Keratinocyte (primary cell): ENCODE measurements at regions not wholly inside any gene's neighbourhood (a gene's known extent, or its start where the extent isn't known, plus 50 kb on each side); places are given as distances from the start of the nearest gene placed in this dataset.

Experiments used
- CTCF ChIP-seq, 3 experiments: IDR thresholded peaks in 1 of 3; conservative IDR thresholded peaks in 1 of 3; optimal IDR thresholded peaks in 1 of 3; 2 replicates in 2 of 3; 3 replicates in 1 of 3; pipeline versions ENCODE3 to v1.5.1; 2011; ENCODE audit warnings: low read length in 3 of 3, mild to moderate bottlenecking in 3 of 3, moderate library complexity in 2 of 3, control low read depth in 1 of 3, inconsistent platforms in 1 of 3; ENCODE audit not compliant: insufficient read depth in 2 of 3; ENCODE audit errors: extremely low read depth in 1 of 3
- EZH2 ChIP-seq: IDR thresholded peaks from one replicate; pipeline ENCODE4 v1.6.1; 2012; ENCODE audit warnings: inconsistent platforms, mild to moderate bottlenecking, low read length, moderate library complexity

GRCh38 chr3:72257738-72258137 lies 472.8 kb upstream of the PROK2 start:
- TF ChIP-seq CTCF (optimal IDR thresholded peaks at IDR 0.05 in 1 of 3, IDR thresholded peaks at IDR 0.05 in 1 of 3, conservative IDR thresholded peaks at IDR 0.05 in 1 of 3; ENCODE audit: extremely low read depth in 1 of 3, insufficient read depth in 2 of 3, low read length in 3 of 3) = no peak
- TF ChIP-seq EZH2 = no peak
